Astrocyte of the spinal cord (primary cell): ENCODE measurements at regions not wholly inside any gene's neighbourhood (a gene's known extent, or its start where the extent isn't known, plus 50 kb on each side); places are given as distances from the start of the nearest gene placed in this dataset.
A peak's percentile ranks its signal among the peaks of the same experiment; 100 is the strongest.

Experiments
- DNase-seq: peaks from one replicate; pipeline ENCODE4 v3.0.0; 2011; ENCODE audit warnings: low read depth, low spot score
- H3K4me3 ChIP-seq: 2 replicates; pipeline ENCODE4 v1.5.1; 2011; ENCODE audit warnings: low read depth, mild to moderate bottlenecking, low read length, moderate library complexity
- CTCF ChIP-seq: IDR thresholded peaks from 2 replicates; pipeline ENCODE4 v1.5.1; 2012; ENCODE audit warnings: low read depth, mild to moderate bottlenecking, low read length, inconsistent platforms
- in situ Hi-C: cut with HindIII; loops from 2 replicates; pipeline ENCODE4 v1.10.0; 2017; ENCODE audit warnings: low sequenced_read_pairs

DNA sequence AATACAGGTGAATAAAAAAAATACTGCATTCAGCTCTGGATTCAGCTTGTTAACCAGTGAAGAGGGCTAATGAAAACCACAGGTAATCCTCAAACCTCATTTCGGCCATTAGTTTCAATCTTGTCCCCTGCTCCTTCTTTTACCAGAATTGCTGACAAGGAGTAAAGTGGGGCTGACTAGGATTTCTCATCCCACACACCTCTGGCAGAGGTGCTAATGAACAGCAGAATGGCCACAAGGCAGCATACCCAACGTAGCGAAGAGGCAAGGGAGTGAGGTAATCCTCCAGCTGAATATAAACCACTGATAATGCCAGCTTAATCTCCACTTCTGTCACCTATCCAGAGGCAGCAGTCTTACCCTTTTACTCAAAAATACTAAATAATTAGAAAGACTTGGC, 248.8 kb upstream of the CDIN1 start:
- DNase-seq, result no peak
- in situ Hi-C loops, result no loop called here
- no peak overlapping the region for H3K4me3 ChIP-seq
- no peak for TF ChIP-seq CTCF

DNA sequence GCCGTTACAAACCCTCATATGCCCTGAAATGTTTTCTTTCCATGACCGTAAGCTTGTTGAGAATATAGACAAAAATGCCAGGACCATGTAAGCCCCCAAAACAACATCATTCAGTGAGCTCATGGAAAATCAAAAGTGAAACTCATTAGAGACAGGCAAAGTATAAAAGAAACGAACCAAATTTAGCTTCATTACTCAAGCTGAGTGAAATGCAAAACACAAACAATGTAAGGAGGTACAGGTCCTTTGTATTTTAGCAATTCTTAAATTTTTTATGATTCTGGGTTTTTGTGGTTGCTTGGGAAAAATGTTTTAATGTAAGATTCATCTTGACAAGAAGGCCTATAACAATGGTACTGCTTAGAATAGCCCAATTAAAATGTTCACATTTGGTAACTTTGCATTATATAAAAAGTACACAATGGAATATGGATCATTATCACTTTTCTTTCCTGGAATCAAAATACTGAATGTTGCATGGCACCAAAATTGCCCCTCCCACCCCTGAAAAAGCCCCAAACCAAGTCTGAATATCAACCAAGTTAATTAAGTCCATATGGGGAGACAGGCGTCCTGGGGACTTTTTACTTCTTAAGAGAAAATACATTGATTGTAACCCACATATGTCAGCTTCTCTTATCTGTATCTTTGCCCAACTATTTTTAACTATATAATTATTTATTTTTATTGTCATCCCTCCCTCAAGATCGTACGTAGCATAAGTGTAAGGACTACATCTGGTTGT, 247.7 kb upstream of the CDIN1 start:
- peak; percentile 30 for DNase-seq
- in situ Hi-C loops, result no loop called here
- H3K4me3 ChIP-seq, result no peak overlapping the region
- TF ChIP-seq CTCF, result no peak

GRCh38 chr15:36332301-36332700, 247.1 kb upstream of the CDIN1 start:
- peak; percentile 17 for DNase-seq
- H3K4me3 ChIP-seq, result no peak overlapping the region
- no peak for TF ChIP-seq CTCF
- in situ Hi-C loops, result no loop called here

- H3K4me3 ChIP-seq, result no peak overlapping the region
- TF ChIP-seq CTCF, result no peak
- no peak for DNase-seq
- in situ Hi-C loops, result no loop called here
Measured at GRCh38 chr15:36332896-36333295, 246.5 kb upstream of the CDIN1 start.

DNA sequence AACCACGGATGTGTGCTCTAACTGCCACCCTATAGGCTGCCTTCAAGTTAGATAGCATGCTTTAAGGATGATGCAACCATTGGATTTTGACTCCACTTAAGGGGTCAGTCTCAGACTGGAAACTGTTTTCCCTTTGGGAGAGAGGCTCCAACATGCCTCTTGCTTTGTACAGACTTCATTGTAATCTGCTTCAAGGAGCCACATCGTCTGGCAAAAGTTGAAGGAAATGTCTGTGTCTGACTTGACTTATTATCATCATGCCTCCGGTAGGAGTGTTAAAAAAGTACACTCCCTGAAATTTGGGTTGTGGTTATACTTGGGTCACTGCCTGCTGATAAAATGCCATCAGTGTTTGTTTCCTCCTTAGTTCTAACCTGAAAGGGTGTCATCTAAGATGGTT, 245.4 kb upstream of the CDIN1 start:
- peak; percentile 64 for DNase-seq
- no peak for TF ChIP-seq CTCF
- in situ Hi-C loops, result no loop called here

GRCh38 chr15:36335224-36335623, 244.2 kb upstream of the CDIN1 start:
- DNase-seq, result no peak
- H3K4me3 ChIP-seq, result no peak overlapping the region
- no peak for TF ChIP-seq CTCF
- in situ Hi-C loops, result no loop called here

More for the DNA sequence above, 245.4 kb upstream of the CDIN1 start:
- H3K4me3 ChIP-seq, result no peak overlapping the region
